DOHH2 (cell line): ENCODE measurements at regions not wholly inside any gene's neighbourhood (a gene's known extent, or its start where the extent isn't known, plus 50 kb on each side); places are given as distances from the start of the nearest gene placed in this dataset.

Experiments
- EZH2phosphoT487 ChIP-seq: fragments of 200-600 bp; sonication (generic); IDR thresholded peaks from 2 replicates; pipeline ENCODE4 v1.6.1; 2017; ENCODE audit warnings: borderline replicate concordance, mild to moderate bottlenecking, antibody characterized with exemption, low read length, moderate library complexity, mixed read lengths
- TF ChIP-seq, protein P1 (sequence below): fragments of 200-600 bp; sonication (generic); IDR thresholded peaks from one replicate; pipeline ENCODE4 v1.5.1; 2014; ENCODE audit warnings: antibody characterized with exemption, mild to moderate bottlenecking, low read depth, low read length; ENCODE audit not compliant: poor library complexity, severe bottlenecking

DNA sequence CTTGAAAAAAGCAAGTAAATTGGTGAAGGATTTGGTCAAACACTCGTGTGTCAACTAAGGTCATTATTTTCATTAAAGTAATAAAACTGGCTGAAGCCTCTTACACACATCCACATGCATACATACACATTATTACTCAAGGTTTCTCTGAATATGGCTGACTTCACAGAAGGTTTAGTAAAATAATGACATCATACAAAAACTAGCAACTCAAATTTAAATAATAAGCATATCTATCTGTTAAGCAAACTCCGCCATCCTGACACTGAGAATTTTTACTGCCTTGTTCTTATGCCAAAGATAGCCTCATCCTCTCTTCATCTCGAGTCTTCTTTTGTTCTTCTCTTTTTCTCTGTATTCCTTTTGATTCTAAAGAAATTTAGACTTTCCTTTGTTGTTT is 739.1 kb downstream of the GBE1 start:
- TF ChIP-seq, protein P1, sequence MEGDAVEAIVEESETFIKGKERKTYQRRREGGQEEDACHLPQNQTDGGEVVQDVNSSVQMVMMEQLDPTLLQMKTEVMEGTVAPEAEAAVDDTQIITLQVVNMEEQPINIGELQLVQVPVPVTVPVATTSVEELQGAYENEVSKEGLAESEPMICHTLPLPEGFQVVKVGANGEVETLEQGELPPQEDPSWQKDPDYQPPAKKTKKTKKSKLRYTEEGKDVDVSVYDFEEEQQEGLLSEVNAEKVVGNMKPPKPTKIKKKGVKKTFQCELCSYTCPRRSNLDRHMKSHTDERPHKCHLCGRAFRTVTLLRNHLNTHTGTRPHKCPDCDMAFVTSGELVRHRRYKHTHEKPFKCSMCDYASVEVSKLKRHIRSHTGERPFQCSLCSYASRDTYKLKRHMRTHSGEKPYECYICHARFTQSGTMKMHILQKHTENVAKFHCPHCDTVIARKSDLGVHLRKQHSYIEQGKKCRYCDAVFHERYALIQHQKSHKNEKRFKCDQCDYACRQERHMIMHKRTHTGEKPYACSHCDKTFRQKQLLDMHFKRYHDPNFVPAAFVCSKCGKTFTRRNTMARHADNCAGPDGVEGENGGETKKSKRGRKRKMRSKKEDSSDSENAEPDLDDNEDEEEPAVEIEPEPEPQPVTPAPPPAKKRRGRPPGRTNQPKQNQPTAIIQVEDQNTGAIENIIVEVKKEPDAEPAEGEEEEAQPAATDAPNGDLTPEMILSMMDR: no peak
- no peak for TF ChIP-seq EZH2phosphoT487
